Ishikawa (cell line): ENCODE measurements at regions not wholly inside any gene's neighbourhood (a gene's known extent, or its start where the extent isn't known, plus 50 kb on each side); places are given as distances from the start of the nearest gene placed in this dataset.

ENCODE experiments used
- CEBPB ChIP-seq: IDR thresholded peaks from 2 replicates; pipeline ENCODE4 v1.6.1; 2012
- CREB1 ChIP-seq: IDR thresholded peaks from 2 replicates; pipeline ENCODE4 v1.6.1; 2012; ENCODE audit warnings: low read depth
- EGR1 ChIP-seq: IDR thresholded peaks from 2 replicates; pipeline ENCODE4 v1.6.1; 2012
- MAX ChIP-seq: IDR thresholded peaks from 2 replicates; pipeline ENCODE4 v1.6.1; 2012
- NFIC ChIP-seq: IDR thresholded peaks from 2 replicates; pipeline ENCODE4 v1.6.1; 2012
- RAD21 ChIP-seq: IDR thresholded peaks from 2 replicates; pipeline ENCODE4 v1.6.1; 2012; ENCODE audit warnings: low read depth
- REST ChIP-seq: IDR thresholded peaks from 2 replicates; pipeline ENCODE4 v1.6.1; 2012; ENCODE audit warnings: low read depth, mild to moderate bottlenecking
- TAF1 ChIP-seq: IDR thresholded peaks from 2 replicates; pipeline ENCODE4 v1.6.1; 2012; ENCODE audit warnings: low read depth, mild to moderate bottlenecking
- TEAD4 ChIP-seq: IDR thresholded peaks from 2 replicates; pipeline ENCODE4 v1.6.1; 2012
- USF1 ChIP-seq: IDR thresholded peaks from 2 replicates; pipeline ENCODE4 v1.6.1; 2012
- YY1 ChIP-seq: IDR thresholded peaks from 2 replicates; pipeline ENCODE4 v1.6.1; 2012; ENCODE audit warnings: low read depth
- ZBTB7A ChIP-seq: IDR thresholded peaks from 2 replicates; pipeline ENCODE4 v1.6.1; 2012; ENCODE audit warnings: low read depth

GRCh38 chr7:90094030-90094429 is 60.2 kb upstream of the STEAP1 start:
- TF ChIP-seq EGR1 (no peak), REST (no peak), TAF1 (no peak), CREB1 (no peak), ZBTB7A (no peak), MAX (no peak), RAD21 (no peak), TEAD4 (no peak), USF1 (no peak), YY1 (no peak), NFIC (no peak), CEBPB (no peak)
